ENCODE measurements at regions not wholly inside any gene's neighbourhood (a gene's known extent, or its start where the extent isn't known, plus 50 kb on each side); places are given as distances from the start of the nearest gene placed in this dataset.
"Not testable (repeated sequence)": the region's sequence is repeated elsewhere in the genome, so short reads cannot be mapped to it uniquely, and the experiment has no call there.

DNA sequence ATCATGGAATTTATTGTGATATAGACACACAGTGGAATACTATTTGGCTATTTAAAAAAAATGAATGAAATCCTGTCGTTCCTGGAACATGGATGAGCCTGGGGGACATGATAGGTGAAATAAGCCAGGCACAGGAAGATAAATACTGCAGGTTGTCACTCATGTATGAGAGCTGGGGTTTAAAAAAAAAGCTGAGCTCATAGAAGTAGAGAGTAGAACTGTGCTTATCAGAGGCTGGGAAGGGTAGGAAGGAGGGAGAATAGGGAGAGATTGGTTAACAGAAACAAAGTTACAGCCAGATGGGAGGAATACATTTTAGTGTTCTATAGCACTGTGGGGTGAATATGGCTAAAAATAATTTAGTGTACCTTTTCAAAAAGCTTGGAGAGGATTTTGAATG is 200.6 kb upstream of the NR4A3 start:
- no peak for DNase-seq (ENCODE audit: low read depth in 1 of 2, low spot score in 1 of 2)

- DNase-seq (ENCODE audit: low read depth in 1 of 2, low spot score in 1 of 2): no peak
Observed at GRCh38 chr9:99622679-99623078, 199.0 kb upstream of the NR4A3 start.

- DNase-seq (ENCODE audit: low read depth in 1 of 2, low spot score in 1 of 2): no peak
Observed at GRCh38 chr9:99623780-99624364, 197.8 kb upstream of the NR4A3 start.

DNA sequence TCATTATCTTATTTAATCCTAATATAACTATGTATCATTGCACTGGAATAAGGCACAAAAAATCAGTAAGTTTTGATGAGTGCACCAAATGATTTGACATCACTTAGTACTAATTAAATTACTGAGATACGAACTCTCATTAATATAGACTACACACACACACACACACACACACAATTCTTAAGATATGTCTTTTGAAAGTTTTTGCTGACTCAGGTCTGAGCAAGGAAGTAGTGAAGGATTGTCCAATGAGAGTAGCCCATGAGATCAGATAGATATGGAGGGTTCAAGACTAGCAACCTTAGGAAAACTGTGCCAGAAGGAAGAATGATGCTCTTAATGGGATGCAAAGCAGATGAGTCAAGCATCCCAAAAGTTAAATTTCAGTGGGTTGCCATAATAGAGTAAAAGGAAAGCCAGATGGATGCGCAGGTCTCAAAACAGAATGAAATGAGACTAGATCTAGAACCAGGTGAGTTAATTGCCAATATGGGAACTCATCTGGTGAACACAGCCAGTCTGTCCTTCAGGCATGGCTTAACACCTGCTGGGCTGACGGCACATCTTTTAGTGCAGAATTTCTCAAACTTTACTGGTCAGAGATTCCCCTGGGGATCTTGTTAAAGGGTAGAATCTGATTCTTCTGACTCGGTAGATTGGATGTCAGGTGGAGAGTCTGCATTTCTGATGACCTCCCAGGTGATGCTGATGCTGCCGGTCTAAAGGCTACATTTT is 197.0 kb upstream of the NR4A3 start:
- DNase-seq (ENCODE audit: low read depth in 1 of 2, low spot score in 1 of 2): no peak

- no peak for DNase-seq (ENCODE audit: low read depth in 1 of 2, low spot score in 1 of 2)
Observed at GRCh38 chr9:99626426-99626825, 195.3 kb upstream of the NR4A3 start.

GRCh38 chr9:99628285-99628684 is 193.4 kb upstream of the NR4A3 start:
- DNase-seq (ENCODE audit: low read depth in 1 of 2, low spot score in 1 of 2): no peak

DNA sequence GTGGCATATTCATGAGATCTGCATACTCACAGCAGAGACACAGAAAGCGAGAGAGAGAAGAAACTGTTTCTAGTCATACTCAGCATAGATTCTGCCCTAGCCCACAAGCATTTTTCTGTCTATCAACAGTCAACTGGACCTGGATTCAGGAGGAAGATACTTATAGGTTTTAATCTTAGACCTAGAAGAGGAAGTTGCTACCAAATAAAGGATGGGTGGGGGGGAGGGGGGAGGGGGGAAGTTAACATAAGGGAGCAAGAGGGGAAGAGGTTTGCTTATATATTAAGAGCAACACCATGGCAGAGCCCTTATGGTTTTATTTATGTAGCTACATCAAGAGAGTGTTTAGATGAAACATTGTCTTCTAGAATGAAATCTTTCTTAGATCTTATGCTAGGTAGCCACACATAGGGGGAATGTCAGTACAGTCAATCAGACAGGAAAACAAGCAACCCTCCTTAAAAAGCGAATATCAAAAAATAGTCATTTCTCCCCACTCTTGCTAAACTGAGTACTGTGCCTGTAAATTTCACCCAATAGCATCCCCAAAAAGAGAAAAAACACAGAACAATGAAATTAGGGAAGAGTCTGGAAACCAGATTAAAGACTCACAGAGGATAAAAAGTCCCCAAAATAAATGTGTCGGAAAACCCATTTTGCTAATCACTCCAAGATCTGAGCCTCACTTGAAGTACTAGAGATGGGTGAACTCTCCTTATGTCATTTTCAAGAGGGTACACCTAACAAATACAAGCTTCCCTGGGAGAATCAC is 192.7 kb upstream of the NR4A3 start:
- DNase-seq (ENCODE audit: low read depth in 1 of 2, low spot score in 1 of 2): no peak

GRCh38 chr9:99632349-99633038 is 189.2 kb upstream of the NR4A3 start:
- no peak for DNase-seq (ENCODE audit: low read depth in 1 of 2, low spot score in 1 of 2)

- DNase-seq (ENCODE audit: low read depth in 1 of 2, low spot score in 1 of 2): no peak
Observed at GRCh38 chr9:99633265-99633664, 188.4 kb upstream of the NR4A3 start.

DNA sequence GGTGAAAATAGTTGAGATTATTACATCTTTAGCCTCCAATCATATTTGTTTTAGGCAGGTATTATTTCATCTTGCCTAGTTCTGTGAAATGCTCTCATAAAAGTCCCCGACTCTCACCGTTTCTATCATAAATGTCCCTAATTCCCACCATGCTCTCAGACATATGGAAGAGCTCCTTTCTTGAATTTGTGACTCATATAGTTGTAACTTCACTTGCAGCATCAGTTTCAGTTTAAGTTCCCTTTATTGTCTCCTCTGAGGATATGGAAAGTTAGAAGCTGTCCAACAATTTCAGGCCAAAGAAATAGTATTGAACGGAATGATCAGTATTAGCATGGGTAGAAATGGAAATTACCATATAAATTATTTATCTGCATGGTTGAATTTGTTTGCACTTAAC is 187.5 kb upstream of the NR4A3 start:
- DNase-seq (ENCODE audit: low read depth in 1 of 2, low spot score in 1 of 2): no peak

DNA sequence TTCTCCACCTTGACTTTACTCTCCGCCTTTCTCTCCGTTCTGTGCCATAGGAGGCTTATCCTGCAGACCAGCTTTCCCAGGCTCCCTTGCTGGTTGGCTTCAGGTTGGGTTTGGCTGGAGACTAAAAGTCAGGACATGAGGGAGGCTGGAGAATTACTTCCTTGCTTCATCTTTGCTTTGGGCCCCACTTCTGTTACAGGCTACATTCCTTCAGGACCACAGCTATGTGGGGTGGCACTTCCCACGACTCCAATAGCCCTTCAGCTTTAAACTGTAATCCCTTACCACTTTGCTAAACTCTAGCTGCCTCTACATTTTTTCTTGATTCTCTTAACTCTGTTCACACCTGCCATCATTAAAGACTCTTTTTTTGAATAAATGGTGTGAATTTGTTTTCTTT is 186.7 kb upstream of the NR4A3 start:
- no peak for DNase-seq (ENCODE audit: low read depth in 1 of 2, low spot score in 1 of 2)

- DNase-seq (ENCODE audit: low read depth in 1 of 2, low spot score in 1 of 2): no peak
Observed at GRCh38 chr9:99637641-99638040, 184.0 kb upstream of the NR4A3 start.

- no peak for DNase-seq (ENCODE audit: low read depth in 1 of 2, low spot score in 1 of 2)
Observed at GRCh38 chr9:99638971-99639370, 182.7 kb upstream of the NR4A3 start.

GRCh38 chr9:99647604-99648003 is 174.1 kb upstream of the NR4A3 start:
- DNase-seq (ENCODE audit: low read depth in 1 of 2, low spot score in 1 of 2): no peak

DNA sequence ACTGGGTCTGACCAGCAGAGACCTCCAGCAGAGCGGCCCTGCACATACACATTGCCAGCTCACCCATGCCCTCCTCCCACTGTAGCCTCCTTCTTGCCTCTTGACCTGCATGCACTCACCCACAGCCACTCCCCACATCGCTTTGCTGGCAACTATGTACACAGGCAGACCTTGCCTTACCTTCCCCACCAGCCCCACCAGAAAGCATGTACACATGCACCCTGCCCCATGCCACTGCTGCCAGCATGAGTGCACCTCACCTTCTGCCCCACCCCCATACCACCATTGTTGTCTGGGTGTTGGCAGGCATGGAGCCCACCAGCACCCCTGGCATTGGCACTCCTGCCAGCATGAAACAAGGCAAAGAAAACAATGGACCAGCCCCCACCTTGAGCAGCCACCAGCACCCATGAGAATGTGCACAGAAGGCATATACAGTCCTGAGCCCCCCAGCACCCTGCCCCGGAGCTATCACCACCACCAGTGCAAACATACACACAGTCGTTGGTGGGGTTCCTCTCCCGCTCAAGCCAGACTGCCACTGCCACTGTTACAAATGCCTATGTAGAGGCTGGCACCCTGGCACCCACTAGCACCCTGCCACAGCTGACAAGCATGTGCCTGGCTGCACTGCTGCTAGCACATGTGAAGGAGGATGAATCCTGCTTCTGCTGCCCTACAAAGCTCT is 171.4 kb upstream of the NR4A3 start:
- DNase-seq (ENCODE audit: low read depth in 1 of 2, low spot score in 1 of 2): no peak

- no peak for DNase-seq (ENCODE audit: low read depth in 1 of 2, low spot score in 1 of 2)
Observed at GRCh38 chr9:99660191-99660636, 161.5 kb upstream of the NR4A3 start.

DNA sequence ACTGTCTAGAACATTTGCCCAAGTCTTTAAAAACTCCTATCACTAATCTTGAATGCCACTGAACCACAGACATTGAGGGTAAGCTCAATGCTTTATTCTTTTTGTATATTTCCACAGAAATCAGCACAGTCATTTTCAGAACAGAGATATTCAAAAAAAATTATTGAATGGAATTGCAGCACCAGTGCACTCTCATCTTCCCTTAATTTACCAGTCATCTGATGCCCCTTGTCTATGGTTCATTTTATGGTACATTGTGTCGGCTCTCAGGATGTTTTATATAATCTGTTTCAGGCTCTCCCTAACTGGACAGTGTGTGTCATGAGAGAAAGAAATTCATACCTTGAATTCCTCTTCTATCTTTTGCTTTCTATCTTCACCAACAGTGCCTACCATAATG is 158.4 kb upstream of the NR4A3 start:
- no peak for DNase-seq (ENCODE audit: low read depth in 1 of 2, low spot score in 1 of 2)

- no peak for DNase-seq (ENCODE audit: low read depth in 1 of 2, low spot score in 1 of 2)
Observed at GRCh38 chr9:99663856-99664255, 157.8 kb upstream of the NR4A3 start.

GRCh38 chr9:99666571-99666970 is 155.1 kb upstream of the NR4A3 start:
- no peak for DNase-seq (ENCODE audit: low read depth in 1 of 2, low spot score in 1 of 2)

DNA sequence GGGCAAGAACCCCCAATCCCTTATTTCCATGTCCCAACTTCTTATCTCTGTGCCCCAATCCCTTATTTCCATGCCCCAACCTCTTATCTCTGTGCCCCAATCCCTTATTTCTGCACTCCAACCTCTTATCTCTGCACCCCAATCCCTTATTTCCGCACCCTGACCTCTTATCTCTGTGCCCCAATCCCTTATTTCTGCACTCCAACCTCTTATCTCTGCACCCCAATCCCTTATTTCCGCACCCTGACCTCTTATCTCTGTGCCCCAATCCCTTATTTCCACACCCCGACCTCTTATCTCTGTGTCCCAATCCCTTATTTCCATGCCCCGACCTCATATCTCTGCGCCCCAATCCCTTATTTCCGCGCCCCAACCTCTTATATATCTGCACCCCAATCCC is 150.8 kb upstream of the NR4A3 start:
- not testable (repeated sequence) for DNase-seq (ENCODE audit: low read depth in 1 of 2, low spot score in 1 of 2)

DNA sequence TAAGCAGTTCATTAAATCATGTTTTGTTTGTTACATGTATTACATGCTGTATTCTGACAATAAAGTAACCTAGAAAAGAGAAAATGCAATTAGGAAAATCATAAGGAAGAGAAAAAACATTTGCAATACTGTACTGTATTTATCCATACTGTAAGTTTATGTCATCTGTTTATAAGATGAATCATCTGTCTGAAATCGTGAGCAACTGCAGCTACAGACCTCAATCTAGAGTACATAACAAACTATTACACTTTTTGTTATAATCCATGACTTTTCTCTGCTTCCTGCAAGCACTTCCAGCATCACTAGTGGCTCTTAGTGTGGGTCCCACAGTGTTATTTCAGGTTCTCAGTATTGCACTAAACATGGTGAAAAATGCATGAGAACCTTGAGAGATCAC is 144.4 kb upstream of the NR4A3 start:
- DNase-seq (ENCODE audit: low read depth in 1 of 2, low spot score in 1 of 2): no peak

Measured in stimulated activated CD4-positive, alpha-beta T cell treated with anti-CD3 and anti-CD28 coated beads, Interleukin-15, amount 100 ng/mL, for 1 hour (primary cell).